ENCODE measurements at regions not wholly inside any gene's neighbourhood (a gene's known extent, or its start where the extent isn't known, plus 50 kb on each side); places are given as distances from the start of the nearest gene placed in this dataset.
"Not testable (repeated sequence)": the region's sequence is repeated elsewhere in the genome, so short reads cannot be mapped to it uniquely, and the experiment has no call there.

DNA sequence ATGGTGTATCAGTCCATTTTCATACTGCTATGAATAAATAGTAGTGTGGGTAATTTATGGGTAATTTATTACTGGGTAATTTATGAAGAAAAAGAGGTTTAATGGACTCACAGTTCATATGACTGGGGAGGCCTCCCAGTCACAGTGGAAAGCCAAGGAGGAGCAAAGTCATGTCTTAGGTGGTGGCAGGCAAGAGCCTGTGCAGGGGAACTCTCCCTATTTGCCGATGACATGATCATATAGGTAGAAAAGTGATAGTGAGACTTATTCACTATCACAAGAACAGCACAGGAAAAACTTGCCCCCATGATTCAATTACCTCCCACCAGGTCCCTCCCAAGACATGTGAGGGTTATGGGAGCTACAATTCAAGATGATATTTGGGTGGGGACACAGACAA, 1137.7 kb downstream of the UQCRFS1 start:
- Histone ChIP-seq H2AFZ (ENCODE audit: low read depth, low read length) (no peak overlapping the region), H3K27me3 (ENCODE audit: insufficient read depth, low read length) (no peaks in the 10 kb centered on the region), H3K9me3 (ENCODE audit: low read length) (no peaks in the 10 kb centered on the region), H3K36me3 (ENCODE audit: insufficient read depth, low read length) (no peaks in the 10 kb centered on the region), H3K4me3 (ENCODE audit: low read length) (no peak overlapping the region), H3K4me1 (ENCODE audit: insufficient read depth, low read length) (no peaks in the 10 kb centered on the region)

DNA sequence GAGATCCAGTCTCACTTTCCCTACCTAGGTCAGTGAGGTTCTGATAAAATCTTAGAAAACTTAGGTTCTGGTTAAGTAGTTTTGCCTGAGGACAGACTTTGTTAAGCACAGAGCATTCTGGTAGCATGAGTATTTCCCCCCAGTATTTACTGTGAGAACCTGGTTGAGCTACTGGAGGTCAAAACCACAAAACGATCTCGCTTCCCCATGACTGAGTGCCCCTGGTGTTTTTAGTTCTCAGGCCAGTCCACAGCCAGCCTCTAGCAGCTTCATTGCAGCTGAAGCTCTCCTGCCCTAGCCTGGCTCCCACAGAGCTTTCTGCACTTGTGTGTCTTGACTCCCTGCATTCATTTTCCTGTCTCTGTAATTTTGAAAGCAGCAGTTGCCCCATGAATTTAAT, 1138.2 kb downstream of the UQCRFS1 start:
- H3K36me3 ChIP-seq (ENCODE audit: insufficient read depth, low read length) = no peaks in the 10 kb centered on the region
- H2AFZ ChIP-seq (ENCODE audit: low read depth, low read length) = no peak overlapping the region
- no peaks in the 10 kb centered on the region for H3K9me3 ChIP-seq (ENCODE audit: low read length)
- no peak overlapping the region for H3K4me3 ChIP-seq (ENCODE audit: low read length)
- H3K4me1 ChIP-seq (ENCODE audit: insufficient read depth, low read length) = no peaks in the 10 kb centered on the region
- H3K27me3 ChIP-seq (ENCODE audit: insufficient read depth, low read length) = no peaks in the 10 kb centered on the region

DNA sequence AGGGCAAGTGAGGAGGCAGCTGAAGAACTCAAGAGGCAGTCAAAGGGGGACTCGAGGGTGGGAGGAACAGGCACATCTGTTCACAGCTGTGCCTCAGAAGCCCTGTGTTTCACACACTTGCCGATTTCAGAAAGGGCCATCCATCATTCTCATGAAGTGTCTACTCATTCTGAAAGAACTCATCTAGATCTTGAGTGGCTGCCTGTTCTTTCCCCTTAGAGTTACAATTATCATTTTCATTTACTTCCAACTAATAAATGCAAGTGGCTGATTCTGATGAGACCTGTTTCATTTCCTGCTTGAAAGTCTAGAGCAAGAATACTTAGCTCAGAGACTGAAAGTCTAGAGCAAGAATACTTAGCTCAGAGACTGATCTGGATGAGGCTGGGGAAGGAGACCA, 1145.1 kb downstream of the UQCRFS1 start:
- no peaks in the 10 kb centered on the region for H3K36me3 ChIP-seq (ENCODE audit: insufficient read depth, low read length)
- H3K27me3 ChIP-seq (ENCODE audit: insufficient read depth, low read length) = no peaks in the 10 kb centered on the region
- H3K4me1 ChIP-seq (ENCODE audit: insufficient read depth, low read length) = no peaks in the 10 kb centered on the region
- H2AFZ ChIP-seq (ENCODE audit: low read depth, low read length) = no peak overlapping the region
- H3K9me3 ChIP-seq (ENCODE audit: low read length) = no peaks in the 10 kb centered on the region
- no peak overlapping the region for H3K4me3 ChIP-seq (ENCODE audit: low read length)

DNA sequence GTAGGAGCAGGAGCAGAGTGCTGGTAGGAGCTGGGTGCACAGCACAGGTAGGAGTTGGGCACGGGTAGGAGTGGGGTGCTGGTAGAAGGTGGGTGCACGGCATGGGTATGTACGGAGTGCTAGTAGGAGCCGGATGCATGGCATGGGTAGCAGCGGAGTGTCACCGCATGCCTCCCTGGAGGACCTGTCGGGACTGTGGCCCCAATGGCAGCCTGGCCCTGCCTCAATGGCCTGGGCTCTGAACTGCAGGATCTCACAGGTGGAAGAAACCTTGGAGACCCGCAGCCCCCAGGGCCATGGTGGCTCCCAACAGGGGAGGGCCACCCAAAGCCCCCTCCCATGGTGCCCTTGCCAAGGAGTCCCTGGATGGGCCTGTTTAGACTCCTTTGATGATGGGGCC, 1146.0 kb downstream of the UQCRFS1 start:
- Histone ChIP-seq H3K4me3 (ENCODE audit: low read length) (no peak overlapping the region), H2AFZ (ENCODE audit: low read depth, low read length) (no peak overlapping the region), H3K36me3 (ENCODE audit: insufficient read depth, low read length) (no peaks in the 10 kb centered on the region), H3K27me3 (ENCODE audit: insufficient read depth, low read length) (no peaks in the 10 kb centered on the region), H3K9me3 (ENCODE audit: low read length) (no peaks in the 10 kb centered on the region), H3K4me1 (ENCODE audit: insufficient read depth, low read length) (no peaks in the 10 kb centered on the region)

DNA sequence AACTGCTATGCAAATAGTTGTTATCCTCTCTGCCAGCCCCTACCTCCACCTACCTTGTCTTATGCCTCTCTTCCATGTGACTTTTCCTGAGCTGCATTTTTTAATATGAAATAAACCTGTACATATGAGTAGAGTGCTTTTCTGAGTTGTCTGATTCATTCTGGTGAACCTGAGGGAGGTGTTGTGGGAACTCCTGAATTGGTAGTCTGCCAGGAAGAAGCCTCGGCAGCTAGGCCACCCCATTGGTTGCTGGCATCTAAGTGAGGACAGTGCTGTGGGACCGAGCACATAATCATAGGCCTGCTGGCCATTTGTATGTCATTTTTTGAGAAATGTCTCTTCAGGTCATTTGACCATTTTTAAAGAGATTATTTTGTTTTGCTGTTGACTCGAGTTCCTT, 1146.8 kb downstream of the UQCRFS1 start:
- no peaks in the 10 kb centered on the region for H3K36me3 ChIP-seq (ENCODE audit: insufficient read depth, low read length)
- H3K27me3 ChIP-seq (ENCODE audit: insufficient read depth, low read length) = no peaks in the 10 kb centered on the region
- no peaks in the 10 kb centered on the region for H3K4me1 ChIP-seq (ENCODE audit: insufficient read depth, low read length)
- no peak overlapping the region for H2AFZ ChIP-seq (ENCODE audit: low read depth, low read length)
- H3K9me3 ChIP-seq (ENCODE audit: low read length) = no peaks in the 10 kb centered on the region
- no peak overlapping the region for H3K4me3 ChIP-seq (ENCODE audit: low read length)

DNA sequence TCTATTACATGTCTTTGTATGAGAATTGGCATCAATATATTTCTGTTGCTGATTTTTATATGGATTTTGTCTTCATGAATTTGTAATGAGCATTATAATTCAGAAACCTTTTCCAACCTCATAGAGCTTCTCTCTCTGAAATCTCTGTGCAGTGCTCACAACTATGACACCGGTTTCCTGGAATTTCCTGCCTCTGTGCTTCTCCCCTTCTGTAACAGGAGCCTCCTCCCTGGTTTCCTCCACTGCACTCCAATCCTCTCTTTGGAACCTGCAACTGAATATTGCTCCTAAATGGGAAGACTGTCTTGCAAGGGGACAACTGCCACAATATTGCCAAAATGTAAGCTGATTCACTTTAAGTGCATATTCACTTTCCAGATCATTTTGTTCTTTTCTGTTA, 1147.9 kb downstream of the UQCRFS1 start:
- Histone ChIP-seq H3K36me3 (ENCODE audit: insufficient read depth, low read length) (no peaks in the 10 kb centered on the region), H3K4me1 (ENCODE audit: insufficient read depth, low read length) (no peaks in the 10 kb centered on the region), H3K4me3 (ENCODE audit: low read length) (no peak overlapping the region), H3K9me3 (ENCODE audit: low read length) (no peaks in the 10 kb centered on the region), H3K27me3 (ENCODE audit: insufficient read depth, low read length) (no peaks in the 10 kb centered on the region), H2AFZ (ENCODE audit: low read depth, low read length) (no peak overlapping the region)

DNA sequence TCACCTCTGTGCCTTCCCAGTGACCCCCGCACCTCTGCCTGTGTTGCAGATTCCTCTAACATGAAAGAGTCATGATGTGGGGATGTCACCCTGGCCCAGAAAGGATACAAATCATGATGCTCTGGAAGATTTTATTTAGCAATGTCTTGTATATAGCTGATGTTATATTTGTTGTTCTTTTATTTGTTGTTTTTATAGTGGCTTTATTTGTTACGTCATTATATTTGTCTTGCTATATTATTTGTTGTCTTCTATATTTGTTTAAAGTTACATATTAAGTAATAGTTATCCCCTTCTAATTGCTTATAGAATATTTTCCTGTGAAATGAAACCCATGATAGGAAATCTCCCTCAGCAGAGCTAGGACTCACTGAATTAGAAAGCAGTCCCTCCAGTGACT, 1149.2 kb downstream of the UQCRFS1 start:
- no peaks in the 10 kb centered on the region for H3K27me3 ChIP-seq (ENCODE audit: insufficient read depth, low read length)
- H3K9me3 ChIP-seq (ENCODE audit: low read length) = no peaks in the 10 kb centered on the region
- H2AFZ ChIP-seq (ENCODE audit: low read depth, low read length) = no peak overlapping the region
- H3K4me3 ChIP-seq (ENCODE audit: low read length) = no peak overlapping the region
- no peaks in the 10 kb centered on the region for H3K36me3 ChIP-seq (ENCODE audit: insufficient read depth, low read length)
- no peaks in the 10 kb centered on the region for H3K4me1 ChIP-seq (ENCODE audit: insufficient read depth, low read length)

DNA sequence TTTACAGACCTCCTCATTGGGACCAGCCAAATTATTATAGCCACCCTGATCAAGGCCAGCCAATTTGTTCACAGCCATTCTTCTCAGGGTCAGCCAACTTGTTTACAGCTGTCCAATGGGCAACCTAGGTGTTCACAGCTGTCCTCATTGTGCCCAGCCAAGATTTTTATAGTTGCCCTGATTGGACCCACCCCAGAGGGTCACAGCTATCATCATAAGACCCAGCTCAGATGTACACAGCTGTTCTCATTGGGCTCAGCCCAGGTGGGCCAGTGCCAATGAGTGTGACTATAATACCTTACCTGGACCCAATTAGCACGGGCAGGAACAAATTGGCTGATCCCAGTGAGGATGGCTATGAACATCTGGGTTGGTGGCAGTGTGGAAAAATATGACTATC, 1151.8 kb downstream of the UQCRFS1 start:
- Histone ChIP-seq H3K4me1 (ENCODE audit: insufficient read depth, low read length) (no peaks in the 10 kb centered on the region), H2AFZ (ENCODE audit: low read depth, low read length) (no peak overlapping the region), H3K27me3 (ENCODE audit: insufficient read depth, low read length) (no peaks in the 10 kb centered on the region), H3K9me3 (ENCODE audit: low read length) (no peaks in the 10 kb centered on the region), H3K36me3 (ENCODE audit: insufficient read depth, low read length) (no peaks in the 10 kb centered on the region), H3K4me3 (ENCODE audit: low read length) (no peak overlapping the region)

DNA sequence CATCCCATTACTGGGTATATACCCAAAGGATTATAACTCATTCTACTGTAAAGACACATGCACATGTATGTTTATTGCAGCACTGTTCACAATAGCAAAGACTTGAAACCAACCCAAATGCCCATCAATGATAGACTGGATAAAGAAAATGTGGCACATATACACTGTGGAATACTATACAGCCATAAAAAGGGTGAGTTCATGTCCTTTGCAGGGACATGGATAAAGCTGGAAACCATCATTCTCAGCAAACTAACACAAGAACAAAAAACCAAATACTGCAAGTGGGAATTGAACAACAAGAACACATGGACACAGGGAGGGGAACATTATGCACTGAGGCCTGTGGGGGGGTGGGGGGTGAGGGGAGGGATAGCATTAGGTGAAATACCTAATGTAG, 1155.9 kb downstream of the UQCRFS1 start:
- H2AFZ ChIP-seq (ENCODE audit: low read depth, low read length); H3K9me3 ChIP-seq (ENCODE audit: low read length); H3K4me3 ChIP-seq (ENCODE audit: low read length); H3K36me3 ChIP-seq (ENCODE audit: insufficient read depth, low read length); H3K4me1 ChIP-seq (ENCODE audit: insufficient read depth, low read length); H3K27me3 ChIP-seq (ENCODE audit: insufficient read depth, low read length): not testable (repeated sequence)

DNA sequence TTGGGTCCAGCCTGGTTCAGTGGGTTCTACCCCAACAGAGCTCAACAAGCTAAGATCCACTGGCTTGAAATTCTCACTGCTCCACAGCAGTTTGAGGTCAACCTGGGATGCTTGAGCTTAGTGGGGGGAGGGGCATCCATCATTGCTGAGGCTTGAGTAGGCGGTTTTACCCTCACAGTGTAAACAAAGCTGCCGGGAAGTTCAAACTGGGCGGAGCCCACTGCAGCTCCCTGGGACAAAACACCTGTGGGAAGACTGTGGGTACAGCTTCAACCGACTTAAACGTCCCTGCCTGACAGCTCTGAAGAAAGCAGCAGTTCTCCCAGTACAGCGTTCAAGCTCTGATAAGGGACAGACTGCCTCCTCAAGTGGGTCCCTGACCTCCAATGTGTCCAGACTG, 1161.9 kb downstream of the UQCRFS1 start:
- no peaks in the 10 kb centered on the region for H3K27me3 ChIP-seq (ENCODE audit: insufficient read depth, low read length)
- H3K4me1 ChIP-seq (ENCODE audit: insufficient read depth, low read length) = no peaks in the 10 kb centered on the region
- no peaks in the 10 kb centered on the region for H3K36me3 ChIP-seq (ENCODE audit: insufficient read depth, low read length)
- H3K4me3 ChIP-seq (ENCODE audit: low read length) = no peak overlapping the region
- H2AFZ ChIP-seq (ENCODE audit: low read depth, low read length) = no peak overlapping the region
- no peaks in the 10 kb centered on the region for H3K9me3 ChIP-seq (ENCODE audit: low read length)

DNA sequence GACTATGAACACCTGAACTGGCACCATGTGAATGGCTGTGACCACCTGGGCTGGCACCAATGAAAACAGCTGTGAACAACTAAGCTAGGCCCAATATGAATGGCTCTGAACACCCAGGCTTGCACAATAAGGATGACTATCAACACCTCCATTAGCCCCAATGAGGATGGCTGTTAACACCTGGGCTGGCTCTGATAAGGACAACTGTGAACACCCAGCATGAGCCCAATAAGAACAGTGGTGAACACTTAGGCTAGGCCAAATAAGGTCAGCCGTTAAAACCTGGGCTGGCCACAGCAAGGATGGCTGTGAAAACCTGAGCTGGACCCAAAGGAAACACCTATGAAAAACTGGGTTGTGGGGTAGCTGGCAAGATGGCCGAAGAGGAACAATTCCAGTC, 1163.1 kb downstream of the UQCRFS1 start:
- no peaks in the 10 kb centered on the region for H3K4me1 ChIP-seq (ENCODE audit: insufficient read depth, low read length)

DNA sequence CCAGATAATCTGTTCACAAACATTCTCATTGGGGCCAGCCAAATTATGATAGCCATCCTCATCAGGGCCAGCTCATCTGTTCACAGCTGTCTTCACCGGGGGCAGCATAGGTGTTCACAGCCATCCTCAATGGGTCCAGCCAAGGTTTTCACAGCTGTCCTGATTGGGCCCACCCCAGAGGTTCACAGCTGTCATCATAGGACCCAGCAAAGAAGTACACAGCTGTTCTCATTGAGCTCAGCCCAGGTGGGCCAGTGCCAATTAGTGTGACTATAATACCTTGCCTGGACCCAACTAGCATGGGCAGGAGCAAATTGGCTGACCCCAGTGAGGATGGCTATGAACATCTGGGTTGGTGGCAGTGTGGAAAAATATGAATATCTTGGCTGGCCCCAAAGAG, 1166.0 kb downstream of the UQCRFS1 start:
- Histone ChIP-seq H3K4me1 (ENCODE audit: insufficient read depth, low read length) (no peaks in the 10 kb centered on the region), H3K4me3 (ENCODE audit: low read length) (no peak overlapping the region), H2AFZ (ENCODE audit: low read depth, low read length) (no peak overlapping the region), H3K27me3 (ENCODE audit: insufficient read depth, low read length) (no peaks in the 10 kb centered on the region), H3K36me3 (ENCODE audit: insufficient read depth, low read length) (no peaks in the 10 kb centered on the region), H3K9me3 (ENCODE audit: low read length) (no peaks in the 10 kb centered on the region)

More for the DNA sequence above, 1163.1 kb downstream of the UQCRFS1 start:
- H3K9me3 ChIP-seq (ENCODE audit: low read length) = no peaks in the 10 kb centered on the region
- H2AFZ ChIP-seq (ENCODE audit: low read depth, low read length) = no peak overlapping the region
- no peaks in the 10 kb centered on the region for H3K27me3 ChIP-seq (ENCODE audit: insufficient read depth, low read length)
- H3K36me3 ChIP-seq (ENCODE audit: insufficient read depth, low read length) = no peaks in the 10 kb centered on the region
- no peak overlapping the region for H3K4me3 ChIP-seq (ENCODE audit: low read length)

DNA sequence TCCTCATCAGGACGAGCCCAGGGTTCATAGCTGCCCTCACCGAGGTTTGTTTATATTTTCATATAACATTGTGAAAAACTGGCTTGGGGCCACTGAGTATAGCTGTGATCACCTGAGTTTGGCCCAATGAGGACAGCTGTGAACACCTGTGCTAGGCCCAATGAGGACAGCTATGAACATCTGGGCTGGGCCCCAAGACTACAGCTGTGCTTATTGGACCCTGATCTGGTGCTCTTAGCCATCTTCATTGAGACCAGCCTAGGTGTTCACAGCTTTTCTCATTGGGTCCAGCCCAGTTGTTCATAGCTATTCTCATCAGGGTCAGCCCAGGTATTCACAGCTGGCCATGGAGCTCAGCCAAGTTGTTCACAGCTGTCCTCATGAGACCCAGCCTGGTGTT, 1167.3 kb downstream of the UQCRFS1 start:
- Histone ChIP-seq H3K4me3 (ENCODE audit: low read length) (no peak overlapping the region), H3K4me1 (ENCODE audit: insufficient read depth, low read length) (no peaks in the 10 kb centered on the region)

DNA sequence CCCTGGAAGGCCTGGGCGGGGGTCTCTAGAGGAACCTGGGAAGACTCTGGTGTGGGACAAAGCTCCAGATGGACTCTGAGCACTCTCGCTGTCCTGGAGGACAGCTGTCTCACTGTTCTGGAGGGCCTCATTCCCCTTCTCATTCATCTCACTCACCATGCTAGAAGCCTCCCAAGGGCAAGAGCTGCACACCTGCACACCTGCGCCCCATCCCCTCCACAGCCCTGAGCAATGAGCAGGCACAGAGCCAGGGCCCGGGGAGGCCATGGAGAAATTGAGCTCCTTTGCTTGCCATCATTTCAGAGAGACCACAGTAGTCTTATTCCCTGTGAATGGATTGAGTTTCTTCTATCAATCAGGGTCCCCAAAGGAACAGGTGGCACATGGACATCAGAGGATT, 1168.5 kb downstream of the UQCRFS1 start:
- Histone ChIP-seq H3K27me3 (ENCODE audit: insufficient read depth, low read length) (no peaks in the 10 kb centered on the region), H3K4me3 (ENCODE audit: low read length) (no peak overlapping the region), H3K9me3 (ENCODE audit: low read length) (no peaks in the 10 kb centered on the region), H2AFZ (ENCODE audit: low read depth, low read length) (no peak overlapping the region), H3K4me1 (ENCODE audit: insufficient read depth, low read length) (no peaks in the 10 kb centered on the region), H3K36me3 (ENCODE audit: insufficient read depth, low read length) (no peaks in the 10 kb centered on the region)

More for the DNA sequence above, 1167.3 kb downstream of the UQCRFS1 start:
- H2AFZ ChIP-seq (ENCODE audit: low read depth, low read length) = no peak overlapping the region
- no peaks in the 10 kb centered on the region for H3K9me3 ChIP-seq (ENCODE audit: low read length)
- no peaks in the 10 kb centered on the region for H3K36me3 ChIP-seq (ENCODE audit: insufficient read depth, low read length)
- no peaks in the 10 kb centered on the region for H3K27me3 ChIP-seq (ENCODE audit: insufficient read depth, low read length)

Data from neuron (in vitro differentiated cells).